GM21528 (cell line): ENCODE measurements at regions not wholly inside any gene's neighbourhood (a gene's known extent, or its start where the extent isn't known, plus 50 kb on each side); places are given as distances from the start of the nearest gene placed in this dataset.

Source experiments
- ATAC-seq: cut with Tn5 transposase; IDR thresholded peaks from one replicate; pipeline ENCODE4 v1.9.1; 2021; ENCODE audit warnings: mild to moderate bottlenecking, moderate library complexity; ENCODE audit not compliant: unreplicated experiment, low FRiP score

- ATAC-seq = no peak
Observed at GRCh38 chr18:27838225-27838624, 338.7 kb downstream of the CDH2 start.

GRCh38 chr18:27826101-27826500 is 350.8 kb downstream of the CDH2 start:
- ATAC-seq = no peak

- ATAC-seq = no peak
Observed at GRCh38 chr18:27825689-27826088, 351.2 kb downstream of the CDH2 start.

DNA sequence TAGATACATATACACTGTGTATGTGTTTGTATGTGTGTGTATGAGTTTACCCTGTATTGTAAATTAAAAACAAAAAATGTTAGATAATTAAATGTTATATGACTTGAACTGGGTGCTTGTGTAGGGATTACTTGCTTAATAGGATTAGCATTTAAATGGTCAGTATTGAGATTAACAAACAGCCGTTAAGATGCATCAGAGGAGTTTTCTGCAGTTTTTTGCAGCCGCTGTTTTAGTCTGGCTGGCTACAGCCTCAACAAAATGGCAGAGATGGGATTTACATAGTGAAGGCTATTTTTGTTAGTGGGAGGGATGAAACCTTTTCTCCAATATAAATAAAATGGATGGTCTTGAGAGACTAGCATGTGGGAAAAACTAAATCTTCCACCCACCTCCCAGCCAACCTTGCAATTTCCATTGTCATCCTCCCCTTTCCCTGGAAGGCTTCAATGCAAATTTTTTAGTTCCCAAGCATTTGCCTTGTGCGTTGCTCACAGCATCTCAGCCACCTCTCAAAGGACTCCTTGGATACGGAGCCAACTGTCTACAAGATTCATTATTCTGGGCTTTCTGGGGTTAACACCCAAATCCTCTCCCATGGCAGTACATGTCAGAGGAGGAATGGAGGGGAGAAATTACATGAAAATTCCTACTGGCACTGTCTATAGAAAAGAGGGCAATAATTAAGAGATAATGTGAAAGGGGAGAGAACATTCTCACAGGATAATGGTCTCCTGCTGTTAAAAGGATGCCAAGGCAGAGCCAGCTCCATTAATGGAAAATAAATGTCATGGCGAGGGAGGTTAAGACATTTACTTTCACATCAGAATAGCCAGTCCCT is 351.9 kb downstream of the CDH2 start:
- ATAC-seq = no peak

DNA sequence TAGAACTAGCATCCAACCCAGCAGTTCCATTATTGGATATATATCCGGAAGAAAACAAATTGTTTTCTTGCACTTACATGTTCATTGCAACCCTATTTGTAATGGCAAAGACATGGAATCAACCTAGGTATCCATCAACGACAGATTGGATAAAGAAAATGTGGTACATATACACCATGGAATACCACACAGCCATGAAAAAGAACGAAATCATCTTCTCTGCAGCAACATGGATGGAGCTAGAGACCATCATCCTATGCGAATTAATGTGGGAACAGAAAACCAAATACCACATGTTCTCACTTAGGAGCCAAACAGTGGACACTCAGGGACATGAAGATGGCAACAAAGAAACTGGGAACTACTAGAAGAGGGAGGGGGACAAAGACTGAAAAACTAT is 352.7 kb downstream of the CDH2 start:
- ATAC-seq = no peak

- ATAC-seq = no peak
Observed at GRCh38 chr18:27823053-27823452, 353.9 kb downstream of the CDH2 start.

GRCh38 chr18:27808683-27809082 is 368.2 kb downstream of the CDH2 start:
- no peak for ATAC-seq

- no peak for ATAC-seq
Observed at GRCh38 chr18:27803957-27804356, 373.0 kb downstream of the CDH2 start.

- no peak for ATAC-seq
Observed at GRCh38 chr18:27797484-27797883, 379.4 kb downstream of the CDH2 start.

DNA sequence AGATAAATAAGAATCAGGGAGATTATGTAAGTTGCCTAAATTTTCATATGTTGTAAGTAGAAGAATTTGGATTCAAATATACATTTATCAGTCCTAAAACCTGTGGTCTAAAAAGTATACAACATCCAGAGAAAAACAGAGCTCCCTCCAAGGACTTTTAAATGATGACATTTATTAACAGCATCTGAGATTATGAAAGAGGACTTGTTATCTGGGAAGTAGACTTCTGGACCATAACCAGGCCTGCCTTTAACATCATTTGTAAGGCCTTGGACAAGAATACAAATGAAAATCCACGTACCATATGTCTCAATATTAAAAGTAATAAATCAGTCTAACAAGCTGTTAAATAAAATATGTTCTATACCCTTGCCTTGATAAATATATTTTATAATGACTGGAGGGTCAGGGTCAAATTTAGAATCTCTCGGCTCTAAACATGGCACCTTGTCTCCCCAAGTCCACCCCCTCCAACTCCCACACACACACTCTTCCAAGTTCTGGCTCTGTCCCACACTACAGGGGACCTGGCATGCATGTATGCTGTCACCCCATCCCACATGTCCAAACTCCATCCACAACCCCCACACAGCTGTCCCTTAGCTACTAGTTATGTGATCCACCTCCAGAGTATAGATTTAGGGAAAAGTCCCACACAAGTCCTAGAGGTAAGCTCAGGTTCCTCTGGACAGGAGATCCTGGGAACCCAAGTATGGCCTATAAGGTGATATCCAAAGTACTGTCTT is 382.6 kb downstream of the CDH2 start:
- ATAC-seq = no peak

GRCh38 chr18:27793013-27793785 is 383.7 kb downstream of the CDH2 start:
- ATAC-seq = no peak

DNA sequence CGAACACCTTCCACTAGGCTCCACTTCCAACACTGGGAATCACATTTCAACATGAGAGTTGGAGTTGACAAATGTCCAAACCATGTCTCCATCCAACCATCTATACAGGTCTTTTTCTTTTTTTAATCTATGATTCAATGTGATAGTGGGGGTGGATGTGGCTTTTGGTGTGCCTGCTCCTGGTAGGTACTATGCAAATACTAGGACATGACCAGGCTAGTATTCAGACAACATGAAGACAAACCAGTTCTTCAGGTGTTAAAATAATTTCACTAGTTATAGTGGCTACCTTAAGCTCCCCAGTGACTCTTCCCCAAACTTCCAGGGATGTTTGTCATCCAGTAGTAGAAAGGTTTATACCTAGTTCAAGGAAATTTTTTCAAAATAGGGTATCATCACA is 387.5 kb downstream of the CDH2 start:
- no peak for ATAC-seq

- no peak for ATAC-seq
Observed at GRCh38 chr18:27787547-27787946, 389.4 kb downstream of the CDH2 start.

DNA sequence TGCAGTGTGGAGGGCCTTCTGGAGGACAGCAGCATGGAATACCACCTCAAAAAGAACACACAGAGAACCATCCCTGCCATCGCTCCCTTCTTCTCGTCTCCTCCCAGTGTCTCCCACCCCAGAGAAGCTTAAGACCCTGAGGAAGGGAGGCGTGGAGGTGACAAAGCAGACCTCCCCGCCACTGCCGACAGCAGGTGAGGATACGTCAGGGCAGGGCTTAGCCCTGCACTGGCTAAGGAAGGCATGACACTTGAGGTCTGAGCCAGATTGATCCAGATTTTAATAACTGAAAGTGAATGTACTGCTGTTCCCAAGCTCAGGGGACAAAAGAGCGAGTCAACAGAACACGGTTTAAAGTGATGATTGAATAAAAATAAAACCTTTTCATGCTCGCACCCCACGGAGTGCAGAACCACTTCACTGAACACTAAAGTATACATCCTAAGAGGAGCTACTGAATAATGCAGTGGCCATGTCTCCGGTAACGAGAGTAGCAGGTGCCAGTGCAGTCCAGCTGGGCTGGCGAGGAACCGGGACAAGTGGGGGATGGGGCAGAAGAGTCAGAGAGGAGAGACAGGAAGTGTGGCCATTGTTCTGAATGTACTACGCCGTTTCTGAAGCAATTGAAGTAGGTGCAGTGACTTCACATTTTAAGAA is 391.0 kb downstream of the CDH2 start:
- no peak for ATAC-seq

- no peak for ATAC-seq
Observed at GRCh38 chr18:27780061-27780745, 396.7 kb downstream of the CDH2 start.

DNA sequence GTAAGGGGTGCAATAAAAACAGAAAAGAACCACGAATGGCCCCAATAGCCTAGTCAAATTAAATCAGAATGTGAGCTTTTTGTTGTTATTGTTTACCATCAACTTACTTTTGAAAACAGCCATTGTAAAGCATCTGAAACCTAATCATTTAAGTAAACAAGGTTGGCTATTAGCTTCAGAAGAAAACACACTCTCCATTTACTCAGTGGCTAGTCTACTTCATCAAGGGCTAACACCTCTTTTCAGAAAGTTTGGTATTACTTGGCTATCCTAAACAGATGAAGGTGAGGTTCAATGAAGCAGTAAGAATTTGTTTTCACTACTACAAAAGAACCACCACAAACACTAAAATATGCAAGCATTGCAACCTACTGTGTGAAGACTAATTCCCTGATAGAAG is 398.0 kb downstream of the CDH2 start:
- ATAC-seq = no peak

GRCh38 chr18:27778441-27778840 is 398.5 kb downstream of the CDH2 start:
- no peak for ATAC-seq

- ATAC-seq = no peak
Observed at GRCh38 chr18:27772081-27772480, 404.8 kb downstream of the CDH2 start.

GRCh38 chr18:27771571-27771970 is 405.4 kb downstream of the CDH2 start:
- no peak for ATAC-seq

DNA sequence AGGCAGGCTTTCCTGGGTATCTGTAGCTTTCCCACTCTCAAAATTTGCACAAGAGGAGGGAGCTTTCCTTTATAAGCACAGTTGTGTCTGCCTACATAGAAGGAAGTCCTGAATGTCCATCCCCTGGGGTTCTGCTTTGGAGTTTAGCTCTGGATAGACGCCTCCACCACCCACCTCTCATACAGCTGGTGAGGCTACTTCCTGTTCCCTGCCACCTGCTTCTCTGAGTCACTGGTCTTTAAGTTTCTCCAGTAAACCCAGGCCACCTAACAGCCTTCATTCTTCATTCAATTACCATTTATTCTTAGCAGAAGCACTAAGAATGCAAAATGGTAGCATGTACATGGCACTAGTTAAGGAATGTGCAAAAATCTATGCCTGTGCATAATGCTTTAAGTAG is 407.8 kb downstream of the CDH2 start:
- ATAC-seq = no peak
